Tongue (tissue), 1 donor: ENCODE measurements at regions not wholly inside any gene's neighbourhood (a gene's known extent, or its start where the extent isn't known, plus 50 kb on each side); places are given as distances from the start of the nearest gene placed in this dataset.
"Not testable (repeated sequence)": the region's sequence is repeated elsewhere in the genome, so short reads cannot be mapped to it uniquely, and the experiment has no call there.

ENCODE experiments used
- DNase-seq: peaks from one replicate; pipeline ENCODE4 v3.0.0-alpha.2; 2015

DNA sequence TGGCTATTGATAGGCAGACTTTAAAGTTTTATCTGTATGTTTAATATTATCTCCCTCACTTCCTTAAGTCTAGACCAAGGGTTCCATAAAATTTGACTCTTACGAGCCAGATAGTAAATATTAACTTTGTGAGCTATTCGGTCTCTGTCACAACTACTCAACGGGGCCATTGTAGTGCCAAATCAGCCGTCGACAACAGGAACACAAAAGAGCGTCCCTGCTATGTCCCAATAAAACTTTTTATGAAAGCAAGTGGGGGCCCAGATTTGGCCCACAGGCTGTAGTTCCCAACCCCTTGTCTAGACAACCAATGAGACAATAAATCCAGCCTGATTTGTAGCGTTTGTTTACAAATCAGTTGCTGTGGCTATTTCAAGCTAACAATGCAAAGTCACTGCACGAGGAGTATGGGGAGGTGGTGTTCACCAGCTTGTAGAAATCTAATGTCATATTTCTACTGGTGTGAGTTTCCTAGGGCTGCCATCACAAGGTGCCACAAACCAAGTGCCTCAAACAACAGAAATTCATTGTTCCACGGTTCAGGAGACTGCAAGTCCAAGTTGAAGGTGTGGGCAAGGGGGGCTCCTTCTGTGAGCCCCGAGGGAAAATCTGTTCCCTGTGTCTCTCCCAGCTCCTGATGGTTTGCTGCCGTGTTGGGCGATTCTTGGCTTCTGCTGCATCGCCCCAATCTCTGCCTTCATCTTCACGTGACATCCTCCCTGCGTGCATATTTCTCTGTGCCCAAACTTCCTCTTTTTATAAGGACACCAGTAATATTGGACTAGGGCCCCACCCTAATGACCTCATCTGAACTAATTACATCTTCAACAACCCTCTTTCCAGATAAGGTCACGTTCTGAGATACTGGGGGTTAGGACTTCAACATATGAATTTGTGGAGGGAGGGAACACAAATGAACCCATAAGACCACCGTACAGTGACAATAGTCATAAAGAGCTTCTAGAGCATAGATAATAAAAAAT lies 356.0 kb upstream of the JARID2 start:
- no peak for DNase-seq

DNA sequence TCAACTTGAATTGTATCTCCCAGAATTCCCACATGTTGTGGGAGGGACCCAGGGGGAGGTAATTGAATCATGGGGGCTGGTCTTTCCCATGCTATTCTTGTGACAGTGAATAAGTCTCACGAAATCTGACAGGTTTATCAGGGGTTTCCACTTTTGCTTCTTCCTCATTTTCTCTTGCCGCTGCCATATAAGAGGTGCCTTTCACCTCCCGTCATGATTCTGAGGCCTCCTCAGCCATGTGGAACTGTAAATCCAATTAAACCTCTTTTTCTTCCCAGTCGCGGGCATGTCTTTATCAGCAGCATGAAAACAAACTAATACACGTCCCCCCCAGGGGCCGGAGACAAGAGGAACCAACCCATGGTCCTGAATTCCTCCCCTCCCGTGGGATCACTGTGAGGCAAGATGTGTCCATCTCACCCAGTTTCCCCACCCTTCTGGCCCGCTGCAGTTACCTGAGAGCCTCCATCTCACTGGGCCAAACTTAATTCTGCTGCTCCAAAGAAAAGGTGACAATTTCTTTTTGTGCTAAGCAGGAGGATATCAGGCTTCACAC lies 354.0 kb upstream of the JARID2 start:
- not testable (repeated sequence) for DNase-seq

DNA sequence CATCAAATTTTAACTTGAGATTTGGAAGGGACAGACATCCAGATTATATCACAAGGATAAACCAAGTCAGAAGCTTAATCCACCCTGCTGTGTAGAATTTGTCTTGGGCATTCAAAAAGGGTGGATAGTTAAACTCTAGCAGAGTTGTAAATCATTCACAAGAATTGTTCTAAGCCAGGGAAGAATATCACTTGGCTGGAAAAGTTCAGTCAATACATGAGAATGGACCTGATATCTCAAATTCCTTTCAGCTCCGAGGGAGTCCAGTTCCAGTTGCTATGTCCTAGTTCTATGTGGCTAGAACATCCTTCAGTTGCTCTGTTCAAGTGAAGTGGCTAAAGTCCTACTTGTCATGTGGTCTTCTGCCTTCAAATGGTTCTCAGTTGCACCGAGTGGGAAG lies 351.8 kb upstream of the JARID2 start:
- no peak for DNase-seq

DNA sequence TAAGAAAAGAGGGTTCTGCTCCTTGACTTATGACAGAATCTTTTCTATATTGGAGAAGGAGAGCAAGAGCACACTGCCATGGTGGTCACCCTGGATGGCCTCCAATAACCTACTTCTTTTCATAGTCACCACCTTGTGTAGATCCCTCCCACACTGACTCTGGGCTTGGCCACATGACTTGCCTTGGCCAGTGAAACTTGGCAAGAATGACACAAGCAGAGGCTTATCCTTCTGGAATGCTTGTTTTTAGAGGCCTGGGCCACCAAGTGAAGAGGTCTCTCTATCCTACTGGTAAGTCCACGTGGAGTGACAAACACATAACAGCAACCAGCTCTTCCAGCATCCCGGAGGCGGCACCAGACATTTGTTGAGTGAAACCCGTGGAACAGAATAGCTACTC lies 349.4 kb upstream of the JARID2 start:
- no peak for DNase-seq

DNA sequence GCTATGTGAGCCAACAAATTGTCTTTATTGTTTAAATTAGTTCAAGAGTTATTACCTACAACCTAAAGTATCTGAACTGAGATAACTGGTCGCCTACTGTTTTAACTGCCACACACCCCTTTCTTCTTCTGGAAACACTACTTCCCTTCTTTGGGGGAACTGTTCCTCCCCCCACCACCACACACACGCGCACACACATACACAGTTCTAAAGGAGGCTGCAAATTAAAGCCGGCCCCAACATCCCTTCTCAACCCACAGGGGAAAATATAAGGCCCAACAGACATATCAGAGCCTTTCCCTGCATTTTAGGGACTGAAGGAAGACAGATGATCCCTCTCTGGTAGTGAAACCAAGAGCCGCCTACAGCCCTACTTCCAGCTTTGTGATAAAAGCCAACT lies 348.0 kb upstream of the JARID2 start:
- no peak for DNase-seq

DNA sequence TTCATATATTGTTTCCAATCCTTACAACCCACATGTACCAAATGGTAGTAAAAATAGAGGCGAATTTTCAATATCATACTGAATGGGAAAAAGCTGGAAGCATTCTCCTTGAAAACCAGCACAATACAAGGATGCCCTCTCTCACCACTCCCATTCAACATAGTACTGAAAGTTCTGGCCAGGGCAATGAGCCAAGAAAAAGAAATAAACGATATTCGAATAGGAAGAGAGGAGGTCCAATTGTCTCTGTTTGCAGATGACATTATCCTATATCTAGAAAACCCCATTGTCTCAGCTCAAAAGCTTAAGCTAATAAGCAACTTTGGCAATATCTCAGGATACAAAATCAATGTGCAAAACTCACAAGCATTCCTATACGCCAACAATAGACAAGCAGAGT lies 346.4 kb upstream of the JARID2 start:
- not testable (repeated sequence) for DNase-seq

DNA sequence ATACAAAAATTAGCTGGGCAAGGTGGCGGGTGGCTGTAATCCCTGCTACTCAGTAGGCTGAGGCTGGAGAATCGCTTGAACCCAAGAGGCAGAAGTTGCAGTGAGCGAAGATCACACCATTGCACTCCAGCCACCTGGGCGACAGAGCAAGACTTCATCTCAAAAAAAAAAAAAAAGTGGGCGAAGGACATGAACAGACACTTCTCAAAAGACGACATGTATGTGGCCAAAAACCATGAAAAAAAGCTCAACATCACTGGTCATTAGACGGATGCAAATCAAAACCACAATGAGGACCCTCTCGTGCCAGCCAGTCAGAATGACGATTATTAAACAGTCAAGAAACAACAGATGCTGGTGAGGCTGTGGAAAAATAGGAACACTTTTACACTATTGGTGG lies 344.9 kb upstream of the JARID2 start:
- no peak for DNase-seq

DNA sequence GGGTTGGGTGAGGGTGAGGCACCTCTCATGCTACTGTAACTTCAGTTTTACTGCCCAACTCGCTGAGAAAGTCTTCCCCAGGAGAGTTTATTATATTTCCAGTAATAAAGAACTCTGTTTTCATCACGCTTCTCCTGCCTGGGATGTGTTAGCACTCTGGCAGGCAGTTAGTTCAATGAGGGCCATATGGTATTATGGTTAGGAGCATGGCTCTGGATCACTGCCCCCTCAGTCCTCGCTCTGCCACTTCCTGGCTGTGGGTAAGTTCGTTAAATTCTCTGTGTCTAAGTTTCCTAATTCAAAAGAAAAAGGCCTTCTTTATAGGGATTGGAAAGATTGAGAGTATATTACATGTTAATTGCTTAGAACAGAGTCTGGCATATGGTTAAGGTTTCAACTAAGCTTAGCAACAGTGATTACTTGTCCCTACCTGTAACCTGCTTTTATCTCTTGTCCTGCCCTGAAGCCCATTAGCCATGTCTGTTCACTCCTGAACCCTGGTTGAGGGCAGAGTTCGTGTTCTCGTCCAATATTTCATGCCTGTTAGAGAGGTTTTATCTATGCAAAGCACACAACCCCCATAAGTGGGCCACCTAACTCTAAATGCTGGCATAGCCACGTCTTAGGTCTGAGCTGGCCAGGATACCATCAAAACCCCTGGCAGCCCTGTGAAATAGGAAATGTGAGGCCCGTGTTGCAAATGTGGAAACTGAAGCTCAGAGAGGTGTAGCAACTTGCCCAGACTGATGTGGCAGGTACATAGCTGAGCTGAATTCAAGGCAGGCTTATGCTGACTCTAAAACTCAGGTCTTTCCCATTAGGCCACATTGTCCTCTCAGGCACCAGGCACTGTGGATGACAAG lies 342.5 kb upstream of the JARID2 start:
- no peak for DNase-seq

DNA sequence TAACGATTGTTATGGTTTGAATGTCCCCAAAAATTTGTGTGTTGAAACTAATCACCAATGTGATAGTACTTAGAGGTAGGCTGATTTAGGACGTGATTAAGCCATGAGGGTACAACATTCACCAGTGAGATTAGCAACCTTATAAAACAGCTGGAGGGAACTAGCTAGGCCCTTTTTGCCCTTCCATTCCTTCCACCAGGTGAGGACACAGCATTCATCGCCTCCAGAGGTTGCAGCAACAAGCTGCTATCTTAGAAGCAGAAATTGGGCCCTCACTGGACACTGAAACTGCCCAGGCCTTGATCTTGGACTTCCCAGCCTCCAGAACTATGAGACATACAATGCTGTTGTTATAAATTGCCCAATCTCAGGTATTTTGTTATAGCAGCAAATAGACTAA lies 340.7 kb upstream of the JARID2 start:
- no peak for DNase-seq

DNA sequence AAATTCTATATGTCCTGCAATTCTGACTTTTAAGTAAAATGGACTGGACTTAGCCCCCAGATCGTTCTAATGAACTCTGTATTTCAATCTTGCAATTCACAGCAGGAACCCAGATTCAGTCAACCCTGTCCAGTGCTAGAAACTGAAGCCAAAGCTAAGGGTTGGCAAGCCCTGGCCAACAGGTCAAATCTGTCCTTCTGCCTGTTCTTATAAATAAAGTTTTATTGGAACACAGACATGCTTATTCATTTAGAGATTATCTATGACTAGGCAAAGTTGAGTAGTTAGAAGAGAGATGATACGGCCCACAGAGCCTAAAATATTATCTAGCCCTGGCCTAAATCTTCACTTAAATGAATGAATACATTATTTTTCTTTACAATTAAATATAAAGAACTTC lies 339.2 kb upstream of the JARID2 start:
- DNase-seq = no peak

DNA sequence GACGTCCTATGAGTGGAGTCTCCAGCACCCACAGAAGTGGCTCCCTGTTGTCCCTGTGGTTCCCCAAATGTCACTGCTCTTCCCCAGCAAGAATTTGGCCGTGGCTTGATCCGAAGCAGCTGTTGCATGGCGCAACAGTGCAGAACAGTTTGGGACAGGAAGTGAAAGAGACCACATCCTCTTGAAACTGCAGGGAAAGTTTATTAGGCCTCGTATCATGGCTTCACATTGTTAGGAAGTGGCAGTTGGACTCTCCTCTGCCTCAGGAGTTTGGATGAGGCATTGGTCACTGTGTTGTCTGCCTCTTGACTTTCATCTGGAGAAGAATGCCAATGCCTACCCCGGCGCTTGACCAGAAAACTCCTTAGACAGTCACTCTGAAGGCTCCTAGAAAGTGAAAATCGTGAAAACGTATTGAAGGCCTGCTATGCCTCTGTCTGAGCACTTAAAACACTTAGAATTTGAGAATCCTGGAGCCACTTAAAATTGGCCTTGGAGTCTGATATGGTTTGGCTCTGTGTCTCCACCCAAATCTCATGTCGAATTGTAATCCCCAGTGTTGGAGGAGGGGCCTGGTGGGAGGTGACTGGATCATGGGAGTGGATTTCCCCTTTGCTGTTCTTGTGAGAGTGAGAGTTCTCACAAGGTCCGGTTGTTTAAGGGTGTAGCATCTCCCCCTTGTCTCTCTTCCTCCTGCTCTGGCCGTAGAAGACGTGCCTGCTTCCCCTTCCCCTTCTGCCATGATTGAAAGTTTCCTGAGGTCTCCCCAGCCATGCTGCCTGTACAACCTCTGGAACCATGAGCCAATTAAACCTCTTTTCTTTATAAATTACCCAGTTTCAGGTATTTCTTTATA lies 334.9 kb upstream of the JARID2 start:
- DNase-seq = no peak

DNA sequence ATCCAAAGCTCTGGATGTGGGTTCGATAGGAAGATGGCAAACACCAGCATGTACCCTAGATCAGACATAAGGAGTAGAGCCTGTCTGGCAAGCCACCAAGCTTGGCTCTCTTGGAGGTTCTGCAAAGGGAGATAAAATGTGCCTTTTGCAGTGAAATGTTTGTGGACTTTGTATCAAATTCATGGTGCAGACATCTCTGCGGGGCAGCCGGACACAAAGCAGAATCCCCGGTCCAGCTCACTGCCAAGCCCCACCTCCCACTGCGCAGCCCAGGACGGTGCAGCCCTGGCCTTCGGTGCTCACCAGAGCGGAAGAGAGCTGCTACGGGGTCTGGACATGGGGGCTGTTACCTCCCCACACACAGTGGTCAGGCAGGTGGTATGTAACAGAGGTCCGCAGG lies 333.6 kb upstream of the JARID2 start:
- no peak for DNase-seq

DNA sequence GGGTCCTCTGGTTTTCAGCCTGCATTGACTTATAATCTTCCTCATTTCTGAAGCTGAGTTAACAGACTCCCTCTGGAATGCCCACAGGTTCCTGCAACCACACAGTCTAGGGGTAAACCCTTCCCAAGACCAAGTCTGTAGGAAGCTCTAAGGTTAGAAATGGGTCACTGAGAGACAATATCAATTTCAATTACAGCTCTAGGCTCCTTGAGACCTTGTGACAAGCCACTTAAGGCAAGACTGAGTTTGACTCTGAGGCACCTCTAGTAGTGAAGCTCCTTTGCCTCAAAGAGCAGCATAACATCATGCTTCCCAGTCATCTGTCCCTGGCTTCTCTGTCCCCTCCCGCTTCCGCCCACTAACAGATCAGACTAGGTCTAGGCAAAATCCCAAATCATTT lies 333.2 kb upstream of the JARID2 start:
- DNase-seq = no peak

DNA sequence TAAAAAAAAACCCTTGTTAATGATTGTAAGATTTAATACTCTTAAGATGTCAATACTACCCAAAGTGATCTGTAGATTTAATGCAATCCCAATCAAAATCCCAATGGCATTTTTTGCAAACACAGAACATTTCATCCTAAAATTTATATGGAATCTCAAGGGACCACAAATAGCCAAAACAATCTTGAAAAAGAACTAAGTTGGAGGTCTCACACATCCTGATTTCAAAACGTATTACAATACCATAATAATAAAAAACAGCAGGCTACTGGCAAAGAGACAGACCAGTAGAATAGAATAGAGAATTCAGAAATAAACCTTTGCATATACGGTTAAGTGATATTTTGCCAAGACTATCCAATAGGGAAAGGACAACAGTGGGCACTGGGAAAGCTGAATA lies 331.9 kb upstream of the JARID2 start:
- no peak for DNase-seq

DNA sequence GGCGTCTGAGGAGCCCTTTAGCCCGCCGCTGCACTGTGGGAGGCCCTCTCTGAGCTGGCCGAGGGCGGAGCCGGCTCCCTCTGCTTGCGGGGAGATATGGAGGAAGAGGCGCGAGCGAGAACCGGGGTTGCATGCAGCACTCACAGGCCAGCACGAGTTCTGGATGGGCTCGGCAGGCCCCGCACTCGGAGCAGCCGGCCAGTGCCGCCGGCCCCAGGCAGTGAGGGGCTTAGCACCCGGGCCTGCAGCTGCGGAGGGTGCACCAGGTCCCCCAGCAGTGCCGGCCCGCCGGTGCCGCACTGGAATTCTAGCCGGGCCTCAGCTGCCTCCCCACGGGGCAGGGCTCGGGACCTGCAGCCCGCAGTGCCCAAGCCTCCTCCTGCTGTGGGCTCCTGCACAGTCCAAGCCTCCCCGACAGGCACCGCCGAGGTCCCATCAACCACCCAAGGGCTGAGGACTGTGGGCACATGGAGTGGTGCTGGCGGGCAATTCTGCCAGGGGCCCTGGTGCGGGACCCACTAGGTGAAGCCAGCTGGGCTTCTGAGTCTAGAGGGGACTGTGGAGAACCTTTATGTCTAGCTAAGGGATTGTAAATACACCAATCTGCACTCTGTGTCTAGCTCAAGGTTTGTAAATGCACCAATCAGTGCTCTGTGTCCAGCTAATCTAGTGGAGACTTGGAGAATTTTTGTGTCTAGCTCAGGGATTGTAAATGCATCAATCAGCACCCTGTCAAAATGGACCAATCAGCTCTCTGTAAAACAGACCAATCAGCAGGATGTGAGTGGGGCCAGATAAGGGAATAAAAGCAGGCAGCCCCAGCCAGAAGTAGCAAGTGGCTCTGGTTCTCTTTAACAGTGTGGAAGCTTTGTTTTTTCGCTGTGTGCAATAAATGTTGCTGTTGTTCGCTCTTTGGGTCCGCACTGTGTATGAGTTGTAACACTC lies 329.7 kb upstream of the JARID2 start:
- DNase-seq = no peak

DNA sequence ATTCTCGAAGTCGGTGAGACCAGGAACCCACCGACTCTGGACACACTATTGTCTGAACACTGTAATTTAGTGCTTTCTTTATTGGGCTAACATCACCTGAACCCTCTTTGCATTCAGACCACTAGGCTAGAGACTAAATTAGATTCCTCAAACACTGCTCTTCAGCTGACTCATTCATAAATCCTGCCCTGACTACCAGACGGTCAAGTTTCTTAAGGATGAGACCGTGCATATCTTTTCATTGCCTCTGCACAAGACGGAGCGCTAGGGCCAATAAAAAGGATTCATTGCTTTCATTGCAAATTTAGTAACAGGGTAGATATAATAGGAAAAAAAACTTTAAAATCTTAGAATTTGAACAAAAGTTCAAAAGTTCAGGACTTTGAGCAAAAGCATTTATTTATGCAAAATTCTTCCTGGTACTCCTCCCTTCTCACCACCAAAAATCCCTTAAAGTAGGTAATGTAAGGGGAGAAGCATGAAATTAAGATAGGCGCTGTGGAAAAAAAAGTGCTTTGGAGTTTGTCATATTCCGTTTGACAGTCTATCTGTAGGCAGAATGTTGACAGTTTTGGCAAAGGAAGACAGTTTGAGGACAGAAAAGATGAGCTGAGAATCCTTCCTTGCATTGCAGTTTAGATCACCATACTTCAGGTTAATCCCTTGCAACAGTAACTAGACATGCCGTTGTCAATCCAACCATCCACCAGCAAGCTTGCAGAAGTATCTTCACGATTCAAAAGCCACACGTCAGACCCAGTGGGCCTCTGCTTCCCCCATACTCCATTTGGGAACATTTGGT lies 328.6 kb upstream of the JARID2 start:
- no peak for DNase-seq

DNA sequence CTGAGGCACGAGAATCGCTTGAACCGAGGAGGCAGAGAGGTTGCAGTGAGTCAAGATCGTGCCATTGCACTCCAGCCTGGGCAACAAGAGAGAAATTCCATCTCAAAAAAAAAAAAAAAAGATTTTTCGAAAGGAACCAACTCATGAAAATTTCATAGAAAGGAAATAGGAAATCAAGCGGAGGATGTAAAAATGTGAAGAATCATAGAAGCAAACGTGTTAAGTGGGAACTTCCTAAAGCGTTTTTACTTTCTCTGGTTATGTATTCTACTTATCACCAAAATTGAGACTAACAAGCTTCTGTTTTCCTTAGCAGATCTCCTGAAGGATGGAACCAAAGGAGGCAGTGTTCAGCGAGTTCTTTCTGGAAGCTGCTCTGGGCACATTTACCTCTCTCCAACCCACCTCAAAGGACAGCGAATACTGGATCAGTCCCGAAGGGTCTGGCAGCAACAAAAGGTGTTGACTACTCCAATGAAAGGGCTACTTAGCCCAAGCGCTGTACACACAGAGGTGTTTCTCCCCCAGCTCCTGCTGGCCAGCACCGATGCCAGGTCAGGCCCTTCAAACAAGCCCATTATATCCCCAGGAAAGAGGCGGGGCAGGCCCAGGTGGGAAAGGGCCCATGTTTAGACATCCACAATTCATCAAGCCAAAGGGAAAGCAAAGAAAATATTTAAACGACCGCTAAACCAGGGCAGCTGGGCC lies 327.5 kb upstream of the JARID2 start:
- no peak for DNase-seq

DNA sequence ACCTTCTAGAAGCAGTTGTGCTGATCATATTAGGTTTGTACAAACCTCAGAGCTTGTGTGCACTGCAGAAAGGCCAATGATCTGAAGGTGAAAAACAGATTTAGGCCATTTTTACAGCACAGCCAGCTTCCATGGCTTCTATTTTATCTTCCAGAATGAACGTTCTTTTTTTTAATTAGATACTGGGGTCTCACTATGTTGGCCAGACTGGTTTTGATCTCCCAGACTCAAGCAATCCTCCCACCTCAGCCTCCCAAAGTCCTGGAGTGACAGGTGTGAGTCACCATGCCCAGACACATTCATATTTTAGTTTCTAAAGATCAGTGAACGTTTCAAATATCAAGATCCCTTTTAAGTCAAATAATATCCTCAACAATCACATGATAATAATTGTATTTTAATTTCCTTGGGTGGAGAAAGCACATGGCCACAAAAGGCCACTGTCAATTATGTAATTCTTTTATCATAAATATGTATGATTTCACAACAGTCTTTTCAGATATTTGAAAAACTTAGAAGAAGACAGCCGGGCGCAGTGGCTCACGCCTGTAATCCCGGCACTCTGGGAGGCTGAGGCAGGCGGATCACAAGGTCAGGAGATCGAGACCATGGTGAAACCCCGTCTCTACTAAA lies 326.7 kb upstream of the JARID2 start:
- no peak for DNase-seq

DNA sequence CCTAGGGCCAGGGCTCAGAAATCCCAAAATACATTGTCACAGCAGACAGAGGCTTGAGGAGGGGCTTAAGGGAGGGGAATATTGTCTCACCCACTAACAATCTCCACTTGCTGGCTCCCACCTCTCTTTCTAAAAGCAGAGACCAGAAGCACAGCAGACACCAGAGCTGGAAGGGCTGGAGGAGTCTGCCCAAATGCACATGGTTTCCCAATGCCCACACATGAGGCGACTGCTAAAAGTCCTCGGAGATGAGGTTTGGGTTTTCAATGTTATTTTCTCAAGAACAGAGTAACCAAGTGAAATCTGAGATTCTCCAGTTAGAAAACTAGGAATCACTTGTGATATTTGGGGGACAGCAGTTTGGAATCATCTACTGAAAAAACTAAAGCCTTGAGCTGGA lies 325.6 kb upstream of the JARID2 start:
- DNase-seq = no peak
